Psoas muscle (tissue), 7 donors: ENCODE measurements at regions not wholly inside any gene's neighbourhood (a gene's known extent, or its start where the extent isn't known, plus 50 kb on each side); places are given as distances from the start of the nearest gene placed in this dataset.

ENCODE experiments used
- ATAC-seq, 4 donors: fragments of 200-7000 bp; cut with Tn5 transposase; one replicate each; pipeline ENCODE4 v1.9.1; 2020; ENCODE audit warnings: moderate library complexity in 3 of 4, mild to moderate bottlenecking in 2 of 4
- DNase-seq, 2 donors: peaks; one replicate each; pipeline ENCODE4 v3.0.0-alpha.2; 2020
- H3K27ac ChIP-seq: fragments of 200-600 bp; one replicate; pipeline ENCODE4 v1.8.0; 2022
- H3K27me3 ChIP-seq, 3 donors: fragments of 200-600 bp in 1 of 3; one replicate each; pipeline versions ENCODE4 v1.6.1 to v1.8.0; 2013 to 2022; ENCODE audit warnings: low read length in 2 of 3, mild to moderate bottlenecking in 2 of 3, moderate library complexity in 1 of 3; ENCODE audit not compliant: insufficient read depth in 3 of 3
- H3K36me3 ChIP-seq, 2 donors: fragments of 200-600 bp in 1 of 2; one replicate each; pipeline versions ENCODE4 v1.6.1 to v1.8.0; 2013 to 2022; ENCODE audit warnings: low read depth in 1 of 2, mild to moderate bottlenecking in 1 of 2, moderate library complexity in 1 of 2; ENCODE audit not compliant: insufficient read depth in 1 of 2
- H3K4me1 ChIP-seq: fragments of 200-600 bp; one replicate; pipeline ENCODE4 v1.8.0; 2022
- H3K4me3 ChIP-seq: fragments of 200-600 bp; one replicate; pipeline ENCODE4 v1.8.0; 2022; ENCODE audit warnings: mild to moderate bottlenecking
- H3K9me3 ChIP-seq: fragments of 200-600 bp; one replicate; pipeline ENCODE4 v1.8.0; 2022
- WGBS, 3 donors: extraction: QIAGEN DNeasy Blood & Tissue Kit; methylation state at CpG; one replicate each; pipeline versions ENCODE4 v1.1.6 to v1.1.7; 2013; 5-methylcytosine and 5-hydroxymethylcytosine counted together
- intact Hi-C, 2 donors: fragments of 100-400 bp; cut with DNase I; formaldehyde crosslinking; loops; one replicate each; pipeline versions ENCODE4 v1.11.0 to v1.14.2; 2022
- TF ChIP-seq, protein P1 (sequence below): fragments of 200-600 bp; IDR thresholded peaks from one replicate; pipeline ENCODE4 v1.8.0; 2022; ENCODE audit warnings: antibody characterized with exemption
- donor health status: healthy with polysubstance abuse.
- donor health status: DM: no; HTN: no; CAD: no; lungs with moderate emphysema.
- donor health status: Bipolar disorder and iron deficiency.
- donor health status: healthy.
- donor health status: DM: yes; HTN: yes; CAD: no.
- donor health status: DM: no; HTN: no; CAD: no.
- donor health status: DM: yes; HTN: yes; CAD: no.

- intact Hi-C loops = no loop called here
- no peak for ATAC-seq
- Histone ChIP-seq H3K36me3 (no peaks in the 10 kb centered on the region), H3K27ac (no peak overlapping the region), H3K27me3 (no peaks in the 10 kb centered on the region), H3K4me1 (no peaks in the 10 kb centered on the region), H3K9me3 (no peaks in the 10 kb centered on the region), H3K4me3 (no peak overlapping the region)
- TF ChIP-seq, protein P1, sequence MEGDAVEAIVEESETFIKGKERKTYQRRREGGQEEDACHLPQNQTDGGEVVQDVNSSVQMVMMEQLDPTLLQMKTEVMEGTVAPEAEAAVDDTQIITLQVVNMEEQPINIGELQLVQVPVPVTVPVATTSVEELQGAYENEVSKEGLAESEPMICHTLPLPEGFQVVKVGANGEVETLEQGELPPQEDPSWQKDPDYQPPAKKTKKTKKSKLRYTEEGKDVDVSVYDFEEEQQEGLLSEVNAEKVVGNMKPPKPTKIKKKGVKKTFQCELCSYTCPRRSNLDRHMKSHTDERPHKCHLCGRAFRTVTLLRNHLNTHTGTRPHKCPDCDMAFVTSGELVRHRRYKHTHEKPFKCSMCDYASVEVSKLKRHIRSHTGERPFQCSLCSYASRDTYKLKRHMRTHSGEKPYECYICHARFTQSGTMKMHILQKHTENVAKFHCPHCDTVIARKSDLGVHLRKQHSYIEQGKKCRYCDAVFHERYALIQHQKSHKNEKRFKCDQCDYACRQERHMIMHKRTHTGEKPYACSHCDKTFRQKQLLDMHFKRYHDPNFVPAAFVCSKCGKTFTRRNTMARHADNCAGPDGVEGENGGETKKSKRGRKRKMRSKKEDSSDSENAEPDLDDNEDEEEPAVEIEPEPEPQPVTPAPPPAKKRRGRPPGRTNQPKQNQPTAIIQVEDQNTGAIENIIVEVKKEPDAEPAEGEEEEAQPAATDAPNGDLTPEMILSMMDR = no peak
- DNase-seq = no peak
Observed at GRCh38 chr1:63116016-63116415, 206.4 kb upstream of the FOXD3 start.

GRCh38 chr1:63119575-63120155 lies 202.7 kb upstream of the FOXD3 start:
- 64 to 78% (median 73%) methylated on average over 5 of the region's 5 CpGs for WGBS, 3 donors
- no peak for ATAC-seq
- Histone ChIP-seq H3K4me3 (no peak overlapping the region), H3K36me3 (no peaks in the 10 kb centered on the region), H3K27ac (no peak overlapping the region), H3K27me3 (no peaks in the 10 kb centered on the region), H3K9me3 (no peaks in the 10 kb centered on the region), H3K4me1 (no peaks in the 10 kb centered on the region)
- intact Hi-C loops = no loop called here
- TF ChIP-seq, protein P1 = no peak
- DNase-seq = no peak

DNA sequence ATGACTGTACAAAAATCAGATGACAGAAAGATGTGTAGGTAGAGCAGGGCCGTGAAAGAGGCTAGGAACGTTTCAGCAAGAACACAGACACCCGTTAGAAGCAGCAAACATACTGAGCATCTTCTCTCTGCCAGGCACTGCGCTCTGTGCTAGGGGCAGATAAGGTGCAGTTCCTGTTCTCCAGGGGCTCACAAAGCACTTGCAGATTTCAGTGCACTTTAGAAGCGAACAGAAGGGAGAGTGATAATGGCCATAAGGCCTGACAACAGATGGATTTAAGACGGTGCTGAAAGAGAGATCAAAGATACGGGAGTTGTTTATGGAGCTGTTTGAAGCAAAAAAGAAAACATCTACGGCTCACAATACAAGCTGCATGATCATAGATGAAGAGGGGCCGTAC lies 200.3 kb upstream of the FOXD3 start:
- Histone ChIP-seq H3K27me3 (no peaks in the 10 kb centered on the region), H3K4me3 (no peak overlapping the region), H3K36me3 (no peaks in the 10 kb centered on the region), H3K4me1 (no peaks in the 10 kb centered on the region), H3K9me3 (no peaks in the 10 kb centered on the region), H3K27ac (no peak overlapping the region)
- TF ChIP-seq, protein P1 = no peak
- intact Hi-C loops = no loop called here
- ATAC-seq (no peak), DNase-seq (no peak)
- WGBS, 3 donors = 39 to 43% (median 42%) methylated on average over 9 of the region's 9 CpGs

DNA sequence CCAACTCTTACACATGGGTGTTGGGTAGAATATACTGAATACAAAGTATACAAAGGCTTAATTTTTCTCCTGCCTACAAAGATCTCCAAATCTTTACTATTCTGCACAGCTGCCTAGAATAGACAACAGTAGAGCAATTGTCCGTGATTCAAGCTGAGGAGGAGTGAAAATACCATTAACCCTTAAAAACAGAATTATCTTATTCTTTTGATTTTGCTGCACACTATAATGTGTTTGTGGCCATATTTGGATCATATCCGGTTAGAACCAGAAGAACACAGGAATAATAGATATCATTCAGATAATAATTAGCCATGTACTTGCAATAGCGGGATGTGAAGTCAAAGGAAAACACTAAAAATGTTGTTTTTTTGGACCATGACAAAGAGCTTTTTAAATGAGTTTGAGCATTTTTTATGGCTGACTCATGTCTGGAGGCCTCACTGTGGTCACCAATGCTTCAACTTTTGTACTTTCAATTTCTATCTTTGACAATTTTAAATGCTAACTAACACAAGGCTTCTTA lies 197.6 kb upstream of the FOXD3 start:
- Histone ChIP-seq H3K4me3 (no peak overlapping the region), H3K4me1 (no peaks in the 10 kb centered on the region), H3K27ac (no peak overlapping the region), H3K27me3 (no peaks in the 10 kb centered on the region), H3K36me3 (no peaks in the 10 kb centered on the region), H3K9me3 (no peaks in the 10 kb centered on the region)
- 24 to 52% (median 30%) methylated on average over 3 of the region's 3 CpGs for WGBS, 3 donors
- DNase-seq = no peak
- TF ChIP-seq, protein P1 = no peak
- no peak for ATAC-seq
- intact Hi-C loops = no loop called here

- Histone ChIP-seq H3K27ac (no peak overlapping the region), H3K27me3 (no peaks in the 10 kb centered on the region), H3K36me3 (no peaks in the 10 kb centered on the region), H3K4me3 (no peak overlapping the region), H3K4me1 (no peaks in the 10 kb centered on the region), H3K9me3 (no peaks in the 10 kb centered on the region)
- ATAC-seq (no peak), DNase-seq (no peak)
- intact Hi-C loops = no loop called here
- 48 to 50% (median 49%) methylated on average over 3 of the region's 3 CpGs for WGBS, 3 donors
- TF ChIP-seq, protein P1 = no peak
Observed at GRCh38 chr1:63126104-63126503, 196.3 kb upstream of the FOXD3 start.
